ENCODE measurements at regions not wholly inside any gene's neighbourhood (a gene's known extent, or its start where the extent isn't known, plus 50 kb on each side); places are given as distances from the start of the nearest gene placed in this dataset.

GRCh38 chr2:147061269-147061668, 783.6 kb upstream of the ACVR2A start:
- intact Hi-C loops (cut with micrococcal nuclease), result no loop called here
- H3K4me3 Mint-ChIP-seq (ENCODE audit: low read depth), result no peak overlapping the region
- H3K27ac Mint-ChIP-seq, result no peak overlapping the region
- DNase-seq (ENCODE audit: low spot score), result no peak
- no peaks in the 10 kb centered on the region for H3K4me1 Mint-ChIP-seq (ENCODE audit: low read depth)
- H3K36me3 Mint-ChIP-seq (ENCODE audit: low read depth), result no peaks in the 10 kb centered on the region
- peaks cover 7% of the 10 kb centered on the region for H3K9me3 Mint-ChIP-seq
- peaks cover 3% of the 10 kb centered on the region for H3K27me3 Mint-ChIP-seq (ENCODE audit: low read depth)

GRCh38 chr2:147057892-147058490, 786.8 kb upstream of the ACVR2A start:
- intact Hi-C loops (cut with micrococcal nuclease), result no loop called here
- Mint-ChIP-seq H3K36me3 (ENCODE audit: low read depth) (no peaks in the 10 kb centered on the region), H3K27me3 (ENCODE audit: low read depth) (peaks cover 3% of the 10 kb centered on the region), H3K4me1 (ENCODE audit: low read depth) (no peaks in the 10 kb centered on the region), H3K27ac (no peak overlapping the region), H3K4me3 (ENCODE audit: low read depth) (no peak overlapping the region), H3K9me3 (no peaks in the 10 kb centered on the region)
- no peak for DNase-seq (ENCODE audit: low spot score)

GRCh38 chr2:147051814-147052213, 793.0 kb upstream of the ACVR2A start:
- intact Hi-C loops (cut with micrococcal nuclease), result no loop called here
- H3K9me3 Mint-ChIP-seq, result no peaks in the 10 kb centered on the region
- no peak for DNase-seq (ENCODE audit: low spot score)
- H3K27me3 Mint-ChIP-seq (ENCODE audit: low read depth), result peaks cover 2% of the 10 kb centered on the region
- H3K27ac Mint-ChIP-seq, result no peak overlapping the region
- no peaks in the 10 kb centered on the region for H3K36me3 Mint-ChIP-seq (ENCODE audit: low read depth)
- H3K4me1 Mint-ChIP-seq (ENCODE audit: low read depth), result no peaks in the 10 kb centered on the region
- H3K4me3 Mint-ChIP-seq (ENCODE audit: low read depth), result no peak overlapping the region

GRCh38 chr2:147051248-147051647, 793.6 kb upstream of the ACVR2A start:
- Mint-ChIP-seq H3K9me3 (no peaks in the 10 kb centered on the region), H3K27ac (no peak overlapping the region), H3K27me3 (ENCODE audit: low read depth) (peaks cover 2% of the 10 kb centered on the region), H3K36me3 (ENCODE audit: low read depth) (no peaks in the 10 kb centered on the region), H3K4me1 (ENCODE audit: low read depth) (no peaks in the 10 kb centered on the region), H3K4me3 (ENCODE audit: low read depth) (no peak overlapping the region)
- intact Hi-C loops (cut with micrococcal nuclease), result no loop called here
- no peak for DNase-seq (ENCODE audit: low spot score)

- Mint-ChIP-seq H3K4me3 (ENCODE audit: low read depth) (no peak overlapping the region), H3K27ac (no peak overlapping the region), H3K27me3 (ENCODE audit: low read depth) (peaks cover 2% of the 10 kb centered on the region), H3K4me1 (ENCODE audit: low read depth) (peaks cover 3% of the 10 kb centered on the region), H3K36me3 (ENCODE audit: low read depth) (no peaks in the 10 kb centered on the region), H3K9me3 (no peaks in the 10 kb centered on the region)
- DNase-seq (ENCODE audit: low spot score), result no peak
- intact Hi-C loops (cut with micrococcal nuclease), result no loop called here
Measured at GRCh38 chr2:147049957-147050356, 794.9 kb upstream of the ACVR2A start.

GRCh38 chr2:147046473-147046872, 798.4 kb upstream of the ACVR2A start:
- Mint-ChIP-seq H3K9me3 (no peaks in the 10 kb centered on the region), H3K4me3 (ENCODE audit: low read depth) (no peak overlapping the region), H3K36me3 (ENCODE audit: low read depth) (no peaks in the 10 kb centered on the region), H3K27me3 (ENCODE audit: low read depth) (peaks cover 5% of the 10 kb centered on the region), H3K4me1 (ENCODE audit: low read depth) (peaks cover 3% of the 10 kb centered on the region), H3K27ac (no peak overlapping the region)
- no peak for DNase-seq (ENCODE audit: low spot score)
- intact Hi-C loops (cut with micrococcal nuclease), result no loop called here

GRCh38 chr2:147045113-147045512, 799.7 kb upstream of the ACVR2A start:
- Mint-ChIP-seq H3K9me3 (no peaks in the 10 kb centered on the region), H3K4me3 (ENCODE audit: low read depth) (no peak overlapping the region), H3K36me3 (ENCODE audit: low read depth) (no peaks in the 10 kb centered on the region), H3K27me3 (ENCODE audit: low read depth) (peaks cover 5% of the 10 kb centered on the region), H3K4me1 (ENCODE audit: low read depth) (peaks cover 3% of the 10 kb centered on the region), H3K27ac (no peak overlapping the region)
- DNase-seq (ENCODE audit: low spot score), result peak; percentile 19
- intact Hi-C loops (cut with micrococcal nuclease), result loop anchor here (1.0 to 2.0 kb wide), 2 partner anchors 288 to 866 kb away; no protein-coding TSS in a partner anchor

GRCh38 chr2:147041121-147041494, 803.7 kb upstream of the ACVR2A start:
- Mint-ChIP-seq H3K36me3 (ENCODE audit: low read depth) (no peaks in the 10 kb centered on the region), H3K9me3 (no peaks in the 10 kb centered on the region), H3K4me1 (ENCODE audit: low read depth) (peaks cover 3% of the 10 kb centered on the region), H3K27me3 (ENCODE audit: low read depth) (peaks cover 4% of the 10 kb centered on the region), H3K4me3 (ENCODE audit: low read depth) (no peak overlapping the region), H3K27ac (no peak overlapping the region)
- DNase-seq (ENCODE audit: low spot score), result no peak
- intact Hi-C loops (cut with micrococcal nuclease), result no loop called here

GRCh38 chr2:147040298-147041120, 804.3 kb upstream of the ACVR2A start:
- Mint-ChIP-seq H3K4me3 (ENCODE audit: low read depth) (no peak overlapping the region), H3K4me1 (ENCODE audit: low read depth) (peaks cover 3% of the 10 kb centered on the region), H3K27me3 (ENCODE audit: low read depth) (peaks cover 4% of the 10 kb centered on the region), H3K27ac (no peak overlapping the region), H3K36me3 (ENCODE audit: low read depth) (no peaks in the 10 kb centered on the region), H3K9me3 (no peaks in the 10 kb centered on the region)
- intact Hi-C loops (cut with micrococcal nuclease), result no loop called here
- no peak for DNase-seq (ENCODE audit: low spot score)

- Mint-ChIP-seq H3K4me3 (ENCODE audit: low read depth) (no peak overlapping the region), H3K4me1 (ENCODE audit: low read depth) (no peaks in the 10 kb centered on the region), H3K36me3 (ENCODE audit: low read depth) (no peaks in the 10 kb centered on the region), H3K27me3 (ENCODE audit: low read depth) (peaks cover under 1% of the 10 kb centered on the region), H3K9me3 (no peaks in the 10 kb centered on the region), H3K27ac (no peak overlapping the region)
- no peak for DNase-seq (ENCODE audit: low spot score)
- intact Hi-C loops (cut with micrococcal nuclease), result no loop called here
Measured at GRCh38 chr2:147037048-147037447, 807.8 kb upstream of the ACVR2A start.

GRCh38 chr2:147033044-147033443, 811.8 kb upstream of the ACVR2A start:
- intact Hi-C loops (cut with micrococcal nuclease), result no loop called here
- Mint-ChIP-seq H3K36me3 (ENCODE audit: low read depth) (no peaks in the 10 kb centered on the region), H3K27ac (no peak overlapping the region), H3K27me3 (ENCODE audit: low read depth) (no peaks in the 10 kb centered on the region), H3K4me1 (ENCODE audit: low read depth) (no peaks in the 10 kb centered on the region), H3K4me3 (ENCODE audit: low read depth) (no peak overlapping the region), H3K9me3 (no peaks in the 10 kb centered on the region)
- DNase-seq (ENCODE audit: low spot score), result no peak

GRCh38 chr2:147031897-147032296, 812.9 kb upstream of the ACVR2A start:
- Mint-ChIP-seq H3K4me1 (ENCODE audit: low read depth) (no peaks in the 10 kb centered on the region), H3K27ac (no peak overlapping the region), H3K36me3 (ENCODE audit: low read depth) (no peaks in the 10 kb centered on the region), H3K27me3 (ENCODE audit: low read depth) (no peaks in the 10 kb centered on the region), H3K4me3 (ENCODE audit: low read depth) (no peak overlapping the region), H3K9me3 (no peaks in the 10 kb centered on the region)
- intact Hi-C loops (cut with micrococcal nuclease), result no loop called here
- no peak for DNase-seq (ENCODE audit: low spot score)

- Mint-ChIP-seq H3K27ac (no peak overlapping the region), H3K27me3 (ENCODE audit: low read depth) (no peaks in the 10 kb centered on the region), H3K4me3 (ENCODE audit: low read depth) (no peak overlapping the region), H3K4me1 (ENCODE audit: low read depth) (no peaks in the 10 kb centered on the region), H3K9me3 (no peaks in the 10 kb centered on the region), H3K36me3 (ENCODE audit: low read depth) (no peaks in the 10 kb centered on the region)
- no peak for DNase-seq (ENCODE audit: low spot score)
- intact Hi-C loops (cut with micrococcal nuclease), result no loop called here
Measured at GRCh38 chr2:147030966-147031720, 813.7 kb upstream of the ACVR2A start.
